NB4 (cell line): ENCODE measurements at regions not wholly inside any gene's neighbourhood (a gene's known extent, or its start where the extent isn't known, plus 50 kb on each side); places are given as distances from the start of the nearest gene placed in this dataset.

Source experiments
- CTCF ChIP-seq: IDR thresholded peaks from one replicate; pipeline ENCODE4 v1.5.1; 2012; ENCODE audit warnings: low read depth, low read length
- POLR2A ChIP-seq: IDR thresholded peaks from 2 replicates; pipeline ENCODE4 v1.6.1; 2011; ENCODE audit warnings: mild to moderate bottlenecking; ENCODE audit not compliant: insufficient read length; ENCODE audit errors: extremely low read depth

- TF ChIP-seq CTCF, result no peak
- TF ChIP-seq POLR2A, result no peak
These were observed 280.9 kb downstream of the CDH26 start for GRCh38 chr20:60238992-60239660.
